T-cell (primary cell): ENCODE measurements at regions not wholly inside any gene's neighbourhood (a gene's known extent, or its start where the extent isn't known, plus 50 kb on each side); places are given as distances from the start of the nearest gene placed in this dataset.

ENCODE experiments used
- ATAC-seq, 4 experiments: fragments of 200-7000 bp in 3 of 4; fragments of 150-1000 bp in 1 of 4; cut with Tn5 transposase; replicated peaks in 1 of 4; 1 replicate in 3 of 4; 2 replicates in 1 of 4; pipeline ENCODE4 v1.10.0; 2021; ENCODE audit warnings: moderate library complexity in 3 of 4, mild to moderate bottlenecking in 2 of 4, moderate number of reproducible peaks in 1 of 4
- CTCF ChIA-PET, 2 donors: fragments of 300-600 bp; sonication (Branson Sonifier 250); formaldehyde crosslinking; loops; one replicate each; lab custom pipeline; 2022; ENCODE audit warnings: antibody characterized with exemption in 2 of 2; lab: Charles Lee
- POLR2A ChIA-PET, 2 donors: fragments of 300-600 bp; sonication (Branson Sonifier 250); formaldehyde crosslinking; loops; one replicate each; lab custom pipeline; 2022; ENCODE audit warnings: antibody characterized with exemption in 2 of 2; lab: Charles Lee
- DNase-seq, 35 experiments: peaks; one replicate each; pipeline versions ENCODE4 v3.0.0 to v3.0.0-alpha.2; 2013 to 2023
- H3K27ac ChIP-seq: one replicate; pipeline ENCODE4 v1.5.1; 2013; ENCODE audit warnings: low read length
- H3K27me3 ChIP-seq, 2 experiments: replicated peaks in 1 of 2; 1 replicate in 1 of 2; 2 replicates in 1 of 2; pipeline versions ENCODE4 v1.6.1 to v1.7.0; 2013; ENCODE audit warnings: low read length in 1 of 2, mixed read lengths in 1 of 2; ENCODE audit not compliant: control insufficient read depth in 2 of 2, insufficient read depth in 2 of 2; ENCODE audit errors: extremely low read depth in 1 of 2
- H3K36me3 ChIP-seq, 2 donors: 1 replicate in 1 of 2; 2 replicates in 1 of 2; pipeline versions ENCODE4 v1.6.1 to v1.7.0; 2013; ENCODE audit warnings: low read length in 1 of 2; ENCODE audit not compliant: control insufficient read depth in 2 of 2, insufficient read depth in 1 of 2; ENCODE audit errors: extremely low read depth in 1 of 2
- H3K4me1 ChIP-seq, 2 experiments: 1 replicate in 1 of 2; 2 replicates in 1 of 2; pipeline versions ENCODE4 v1.6.1 to v1.7.0; 2013; ENCODE audit warnings: low read length in 2 of 2, mixed read lengths in 1 of 2; ENCODE audit not compliant: insufficient read depth in 2 of 2, control insufficient read depth in 1 of 2; ENCODE audit errors: extremely low read depth in 1 of 2
- H3K4me3 ChIP-seq, 2 donors: 1 replicate in 1 of 2; 2 replicates in 1 of 2; pipeline versions ENCODE4 v1.5.1 to v1.7.0; 2013; ENCODE audit warnings: mild to moderate bottlenecking in 2 of 2, low read length in 1 of 2, moderate library complexity in 1 of 2; ENCODE audit not compliant: control insufficient read depth in 1 of 2; ENCODE audit errors: extremely low read depth in 1 of 2
- H3K9me3 ChIP-seq: 2 replicates; pipeline ENCODE4 v1.7.0; 2013
- H3K27ac Mint-ChIP-seq, 2 donors: one replicate each; pipeline ENCODE4 v1.8.0; 2020 to 2021; ENCODE audit warnings: mild to moderate bottlenecking in 2 of 2, mixed read lengths in 2 of 2
- H3K27me3 Mint-ChIP-seq, 2 donors: one replicate each; pipeline ENCODE4 v1.8.0; 2021 to 2022; ENCODE audit warnings: mixed read lengths in 2 of 2
- H3K36me3 Mint-ChIP-seq: one replicate; pipeline ENCODE4 v1.8.0; 2021; ENCODE audit warnings: mixed read lengths
- H3K4me1 Mint-ChIP-seq, 3 donors: one replicate each; pipeline ENCODE4 v1.8.0; 2020 to 2022; ENCODE audit warnings: mixed read lengths in 3 of 3, mild to moderate bottlenecking in 1 of 3
- H3K4me3 Mint-ChIP-seq, 3 donors: one replicate each; pipeline ENCODE4 v1.8.0; 2020 to 2022; ENCODE audit warnings: mild to moderate bottlenecking in 3 of 3, mixed read lengths in 3 of 3, moderate library complexity in 3 of 3
- H3K9me3 Mint-ChIP-seq, 3 donors: one replicate each; pipeline ENCODE4 v1.8.0; 2020 to 2022; ENCODE audit warnings: mixed read lengths in 3 of 3
- WGBS: methylation state at CpG from one replicate; pipeline ENCODE4 v1.1.5; 2013; ENCODE audit warnings: missing lambda C conversion rate; ENCODE audit not compliant: insufficient coverage; 5-methylcytosine and 5-hydroxymethylcytosine counted together

DNA sequence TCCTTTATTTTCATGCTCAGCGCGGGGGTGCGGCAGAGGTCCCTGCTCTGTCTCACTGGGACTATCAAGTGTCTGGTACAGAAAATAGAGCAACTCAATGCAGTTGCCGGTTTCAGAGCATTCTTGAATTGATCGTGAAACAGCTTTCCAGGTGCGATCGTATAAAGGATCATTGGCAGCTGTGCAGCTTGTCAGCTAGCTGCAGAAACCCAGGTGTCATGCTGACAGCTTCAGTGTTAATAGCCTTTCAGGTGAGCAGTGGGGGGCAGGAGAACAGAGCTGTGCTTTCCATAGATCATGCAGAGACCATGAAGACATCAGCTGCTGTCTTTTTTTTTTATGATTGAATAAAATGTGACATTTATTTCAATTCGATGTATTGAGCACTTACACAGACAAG is 583.9 kb downstream of the NLGN4X start:
- H3K9me3 Mint-ChIP-seq, result peaks cover 13 to 20% (median 19%) of the 10 kb centered on the region in 3 donors
- no peaks in the 10 kb centered on the region for H3K36me3 Mint-ChIP-seq
- no peaks in the 10 kb centered on the region for H3K27me3 Mint-ChIP-seq
- POLR2A ChIA-PET, result no interaction called here
- 70% methylated on average over 7 of the region's 8 CpGs for WGBS
- DNase-seq (no peak), ATAC-seq (no peak)
- H3K4me3 Mint-ChIP-seq, result no peak overlapping the region
- CTCF ChIA-PET, result no interaction called here
- H3K9me3 ChIP-seq, result no peaks in the 10 kb centered on the region
- no peak overlapping the region for H3K27ac ChIP-seq
- no peaks in the 10 kb centered on the region for H3K4me1 ChIP-seq
- H3K36me3 ChIP-seq, result no peaks in the 10 kb centered on the region
- no peak overlapping the region for H3K4me3 ChIP-seq
- H3K4me1 Mint-ChIP-seq, result no peaks in the 10 kb centered on the region
- H3K27me3 ChIP-seq, result no peaks in the 10 kb centered on the region
- H3K27ac Mint-ChIP-seq, result no peak overlapping the region

DNA sequence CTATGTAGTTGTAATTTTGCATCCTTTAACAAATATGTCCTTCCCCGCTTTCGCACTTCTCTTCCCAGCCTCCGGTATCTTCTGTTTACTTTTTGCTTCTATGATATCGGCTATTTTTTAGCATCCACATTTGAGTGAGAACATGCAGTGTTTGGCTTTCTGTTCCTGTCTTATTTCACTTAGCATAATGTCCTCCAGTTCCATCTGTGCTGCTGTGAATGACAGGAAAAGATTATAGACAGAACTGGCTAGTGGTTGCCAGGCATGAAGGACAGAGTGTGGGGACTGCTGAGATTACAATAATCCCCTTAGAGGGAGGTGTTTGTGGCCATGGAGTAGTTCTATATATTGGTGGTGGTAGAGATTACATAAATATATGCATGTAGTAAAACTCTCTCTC is 588.6 kb downstream of the NLGN4X start:
- Histone ChIP-seq H3K36me3 (no peaks in the 10 kb centered on the region), H3K27me3 (no peaks in the 10 kb centered on the region), H3K4me1 (no peaks in the 10 kb centered on the region), H3K4me3 (no peak overlapping the region), H3K27ac (no peak overlapping the region), H3K9me3 (no peaks in the 10 kb centered on the region)
- Mint-ChIP-seq H3K4me3 (no peak overlapping the region), H3K27ac (no peak overlapping the region), H3K9me3 (peaks cover 10 to 15% (median 12%) of the 10 kb centered on the region in 3 donors), H3K36me3 (no peaks in the 10 kb centered on the region), H3K27me3 (no peaks in the 10 kb centered on the region), H3K4me1 (no peaks in the 10 kb centered on the region)
- POLR2A ChIA-PET, result no interaction called here
- DNase-seq (no peak), ATAC-seq (no peak)
- WGBS, result no CpG with 5 or more reads among the region's 4 CpGs
- CTCF ChIA-PET, result no interaction called here

DNA sequence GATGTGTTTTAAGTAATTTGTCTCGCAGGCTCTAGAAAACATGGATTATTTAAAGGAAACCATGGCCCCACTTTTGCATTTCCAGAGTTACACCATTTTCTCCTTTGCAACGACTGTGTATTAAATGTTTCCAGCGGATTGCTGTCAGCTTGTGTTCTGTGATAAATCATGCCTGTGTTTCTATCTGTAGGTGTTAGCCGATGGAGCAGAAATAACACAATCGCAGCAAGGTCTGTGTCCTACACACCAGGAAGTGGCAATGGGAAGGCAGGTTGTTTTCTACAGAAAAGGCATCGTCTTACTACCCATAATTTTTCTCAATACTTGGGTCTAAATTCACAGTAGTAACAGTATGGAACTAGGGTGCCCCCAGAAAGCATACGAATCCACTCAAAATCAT is 590.1 kb downstream of the NLGN4X start:
- no peaks in the 10 kb centered on the region for H3K36me3 ChIP-seq
- no peaks in the 10 kb centered on the region for H3K4me1 ChIP-seq
- ATAC-seq, result no peak
- no peaks in the 10 kb centered on the region for H3K27me3 Mint-ChIP-seq
- no CpG with 5 or more reads among the region's 7 CpGs for WGBS
- no peak overlapping the region for H3K27ac Mint-ChIP-seq
- ChIA-PET POLR2A (no interaction called here), CTCF (no interaction called here)
- DNase-seq, result no peak
- no peak overlapping the region for H3K27ac ChIP-seq
- no peak overlapping the region for H3K4me3 Mint-ChIP-seq
- H3K36me3 Mint-ChIP-seq, result no peaks in the 10 kb centered on the region
- H3K4me1 Mint-ChIP-seq, result no peaks in the 10 kb centered on the region
- H3K4me3 ChIP-seq, result no peak overlapping the region
- no peaks in the 10 kb centered on the region for H3K9me3 ChIP-seq
- peaks cover 6 to 10% (median 6%) of the 10 kb centered on the region in 3 donors for H3K9me3 Mint-ChIP-seq
- no peaks in the 10 kb centered on the region for H3K27me3 ChIP-seq

DNA sequence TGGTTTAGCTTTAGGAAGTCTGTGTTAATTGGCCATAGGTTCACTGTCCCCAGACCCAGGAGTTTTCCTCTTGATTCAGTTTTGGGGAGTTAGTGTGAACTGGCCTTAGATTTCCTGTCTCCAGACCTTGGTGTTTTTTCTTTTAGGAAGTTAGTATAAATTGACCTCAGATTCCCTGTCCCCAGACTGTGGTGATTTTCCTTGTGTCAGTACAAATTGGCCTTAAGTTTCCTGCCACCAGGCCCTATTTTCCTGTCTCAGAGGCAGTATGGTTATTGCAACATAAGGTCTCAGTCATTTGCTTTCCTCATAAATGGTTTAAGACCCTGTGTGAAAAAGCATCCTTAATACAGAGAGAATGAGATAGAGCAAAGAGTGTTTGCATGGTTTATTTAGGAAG is 595.8 kb downstream of the NLGN4X start:
- no peaks in the 10 kb centered on the region for H3K27me3 ChIP-seq
- no peak for DNase-seq
- no peak for ATAC-seq
- CTCF ChIA-PET, result no interaction called here
- no peak overlapping the region for H3K27ac ChIP-seq
- no peaks in the 10 kb centered on the region for H3K36me3 Mint-ChIP-seq
- H3K27ac Mint-ChIP-seq, result no peak overlapping the region
- no peaks in the 10 kb centered on the region for H3K4me1 Mint-ChIP-seq
- no peaks in the 10 kb centered on the region for H3K36me3 ChIP-seq
- H3K9me3 ChIP-seq, result no peaks in the 10 kb centered on the region
- no peak overlapping the region for H3K4me3 ChIP-seq
- POLR2A ChIA-PET, result no interaction called here
- H3K27me3 Mint-ChIP-seq, result no peaks in the 10 kb centered on the region
- H3K4me3 Mint-ChIP-seq, result no peak overlapping the region
- H3K9me3 Mint-ChIP-seq, result peaks cover 0 to 9% (median 7%) of the 10 kb centered on the region in 3 donors
- H3K4me1 ChIP-seq, result no peaks in the 10 kb centered on the region

DNA sequence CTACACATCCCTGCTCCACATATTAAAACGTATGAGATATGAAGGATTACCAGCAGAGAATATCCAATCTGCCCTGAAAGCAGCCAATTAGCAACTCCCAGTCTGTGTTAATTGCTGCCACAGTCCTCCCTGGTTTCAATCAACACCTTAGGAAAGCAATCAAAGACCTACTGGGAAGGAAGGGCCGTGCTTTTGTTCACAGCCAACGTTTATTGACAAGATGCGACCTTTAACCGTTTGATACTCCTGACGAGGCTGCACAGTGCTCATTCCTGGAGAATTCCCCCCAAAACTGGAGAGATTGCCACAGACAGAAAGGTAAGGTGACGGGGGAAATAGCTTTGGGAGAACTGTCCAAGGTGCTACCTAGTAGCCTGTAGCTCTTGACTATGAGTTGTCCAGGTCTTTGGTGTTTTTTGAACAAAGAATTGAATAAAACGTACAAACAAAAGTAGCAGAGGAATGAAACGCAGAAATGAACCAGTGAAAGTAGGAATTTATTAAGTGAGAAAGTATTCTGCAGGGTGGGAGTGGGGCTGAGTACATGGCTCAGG is 596.5 kb downstream of the NLGN4X start:
- H3K27me3 ChIP-seq, result no peaks in the 10 kb centered on the region
- no peak overlapping the region for H3K27ac ChIP-seq
- ChIA-PET POLR2A (no interaction called here), CTCF (no interaction called here)
- H3K36me3 ChIP-seq, result no peaks in the 10 kb centered on the region
- Mint-ChIP-seq H3K9me3 (peaks cover 0 to 9% (median 9%) of the 10 kb centered on the region in 3 donors), H3K4me1 (no peaks in the 10 kb centered on the region), H3K27ac (no peak overlapping the region), H3K27me3 (no peaks in the 10 kb centered on the region), H3K4me3 (no peak overlapping the region), H3K36me3 (no peaks in the 10 kb centered on the region)
- no peak for ATAC-seq
- H3K9me3 ChIP-seq, result no peaks in the 10 kb centered on the region
- 69% methylated on average over 5 of the region's 9 CpGs for WGBS
- no peak overlapping the region for H3K4me3 ChIP-seq
- no peaks in the 10 kb centered on the region for H3K4me1 ChIP-seq
- DNase-seq, result no peak

DNA sequence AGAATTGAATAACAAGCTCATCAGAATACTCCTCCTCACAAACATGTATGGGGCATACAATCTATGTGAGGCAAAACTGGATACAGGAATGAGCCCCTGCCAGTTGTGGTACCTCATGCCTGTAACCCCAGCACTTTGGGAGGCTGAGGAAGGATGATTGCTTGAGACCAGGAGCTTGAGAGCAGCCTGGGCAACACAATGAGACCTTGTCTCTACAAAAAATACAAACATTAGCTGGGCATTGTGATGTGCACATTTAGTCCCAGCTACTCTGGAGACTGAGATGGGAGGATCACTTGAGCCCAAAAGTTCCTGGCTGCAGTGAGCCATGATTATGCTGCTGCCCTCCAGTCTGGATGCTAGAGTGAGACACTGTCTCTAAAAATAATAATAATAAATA is 611.0 kb downstream of the NLGN4X start:
- Histone ChIP-seq H3K27me3 (no peaks in the 10 kb centered on the region), H3K4me1 (no peaks in the 10 kb centered on the region), H3K4me3 (no peak overlapping the region), H3K9me3 (no peaks in the 10 kb centered on the region), H3K27ac (no peak overlapping the region), H3K36me3 (no peaks in the 10 kb centered on the region)
- Mint-ChIP-seq H3K27me3 (no peaks in the 10 kb centered on the region), H3K9me3 (peaks cover 0 to 6% (median 3%) of the 10 kb centered on the region in 3 donors), H3K4me3 (no peak overlapping the region), H3K36me3 (no peaks in the 10 kb centered on the region), H3K27ac (no peak overlapping the region), H3K4me1 (no peaks in the 10 kb centered on the region)
- ChIA-PET CTCF (no interaction called here), POLR2A (no interaction called here)
- DNase-seq (no peak), ATAC-seq (no peak)

DNA sequence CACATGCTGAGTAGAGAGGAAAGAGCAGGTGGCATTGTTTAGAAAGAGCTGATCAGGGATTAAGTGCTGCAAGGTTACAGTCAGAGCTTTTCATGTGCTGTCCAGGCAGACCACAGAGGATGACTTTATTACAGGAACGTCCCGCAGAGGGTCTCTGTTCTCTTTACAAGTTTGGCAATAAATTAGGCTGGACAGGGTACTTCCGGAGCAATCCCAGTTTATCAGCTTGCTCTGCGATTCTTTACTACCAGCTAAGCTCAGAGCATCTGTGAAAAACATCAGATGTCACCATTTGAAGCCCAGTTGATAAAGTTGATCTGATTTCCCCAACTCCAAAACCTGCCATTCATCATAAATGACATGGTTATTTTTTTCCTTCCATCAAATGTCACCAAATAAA is 633.1 kb downstream of the NLGN4X start:
- WGBS, result no CpG with 5 or more reads among the region's 4 CpGs
- ATAC-seq (no peak), DNase-seq (no peak)
- H3K9me3 Mint-ChIP-seq, result peaks cover 0 to 16% (median 4%) of the 10 kb centered on the region in 3 donors
- ChIA-PET POLR2A (interaction anchor here in 1 of 2 donors (0.7 kb wide), 1 partner anchor 485 kb away, joined by 3 read pairs; no protein-coding TSS in a partner anchor), CTCF (no interaction called here)
- H3K36me3 ChIP-seq, result no peaks in the 10 kb centered on the region
- no peaks in the 10 kb centered on the region for H3K4me1 Mint-ChIP-seq
- no peaks in the 10 kb centered on the region for H3K4me1 ChIP-seq
- H3K27ac Mint-ChIP-seq, result no peak overlapping the region
- no peaks in the 10 kb centered on the region for H3K9me3 ChIP-seq
- H3K27me3 ChIP-seq, result no peaks in the 10 kb centered on the region
- no peak overlapping the region for H3K4me3 Mint-ChIP-seq
- no peaks in the 10 kb centered on the region for H3K27me3 Mint-ChIP-seq
- H3K4me3 ChIP-seq, result no peak overlapping the region
- no peaks in the 10 kb centered on the region for H3K36me3 Mint-ChIP-seq
- H3K27ac ChIP-seq, result no peak overlapping the region
